GM18520 (cell line): ENCODE measurements at regions not wholly inside any gene's neighbourhood (a gene's known extent, or its start where the extent isn't known, plus 50 kb on each side); places are given as distances from the start of the nearest gene placed in this dataset.

Experiments used
- ATAC-seq: cut with Tn5 transposase; IDR thresholded peaks from one replicate; pipeline ENCODE4 v1.9.1; 2021; ENCODE audit not compliant: unreplicated experiment

DNA sequence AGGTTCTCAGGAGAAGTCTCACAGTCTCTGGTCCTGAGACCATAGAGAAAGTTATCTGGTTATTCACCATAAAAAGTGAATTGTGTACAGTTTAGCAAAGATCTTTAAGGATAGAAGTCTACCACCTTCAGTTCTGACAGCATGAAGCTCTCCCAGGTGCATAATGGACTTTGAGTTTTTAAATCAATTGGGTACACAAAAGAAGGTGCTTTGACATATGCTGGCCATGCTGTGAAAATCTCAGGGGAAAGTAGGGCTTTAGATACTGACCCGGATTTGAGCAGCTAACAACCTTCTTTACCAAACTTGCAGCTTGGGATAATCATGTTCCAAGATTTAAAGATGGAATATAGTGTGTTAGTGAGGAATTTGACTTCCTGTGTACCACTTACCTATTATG, 264.2 kb downstream of the ZSWIM6 start:
- no peak for ATAC-seq

DNA sequence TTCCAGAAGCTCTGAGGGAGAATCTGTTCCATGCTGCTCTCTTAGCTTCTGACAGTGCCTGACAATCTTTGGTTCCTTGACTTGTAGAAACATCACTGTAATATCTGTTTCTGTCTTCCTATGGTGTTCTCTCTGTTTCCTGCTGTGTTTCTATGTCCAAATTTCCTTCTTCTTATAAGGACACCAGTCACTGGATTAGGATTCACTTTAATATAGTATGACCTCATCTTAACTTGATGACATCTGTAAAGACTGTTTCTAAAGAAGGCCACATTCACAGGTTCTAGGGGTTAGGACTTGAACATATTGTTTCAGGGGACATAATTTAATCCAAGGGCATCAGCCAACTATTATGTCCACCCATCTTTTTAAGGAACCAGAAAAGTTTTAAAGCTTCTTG, 265.6 kb downstream of the ZSWIM6 start:
- ATAC-seq = no peak

GRCh38 chr5:61598126-61598525, 266.1 kb downstream of the ZSWIM6 start:
- no peak for ATAC-seq

DNA sequence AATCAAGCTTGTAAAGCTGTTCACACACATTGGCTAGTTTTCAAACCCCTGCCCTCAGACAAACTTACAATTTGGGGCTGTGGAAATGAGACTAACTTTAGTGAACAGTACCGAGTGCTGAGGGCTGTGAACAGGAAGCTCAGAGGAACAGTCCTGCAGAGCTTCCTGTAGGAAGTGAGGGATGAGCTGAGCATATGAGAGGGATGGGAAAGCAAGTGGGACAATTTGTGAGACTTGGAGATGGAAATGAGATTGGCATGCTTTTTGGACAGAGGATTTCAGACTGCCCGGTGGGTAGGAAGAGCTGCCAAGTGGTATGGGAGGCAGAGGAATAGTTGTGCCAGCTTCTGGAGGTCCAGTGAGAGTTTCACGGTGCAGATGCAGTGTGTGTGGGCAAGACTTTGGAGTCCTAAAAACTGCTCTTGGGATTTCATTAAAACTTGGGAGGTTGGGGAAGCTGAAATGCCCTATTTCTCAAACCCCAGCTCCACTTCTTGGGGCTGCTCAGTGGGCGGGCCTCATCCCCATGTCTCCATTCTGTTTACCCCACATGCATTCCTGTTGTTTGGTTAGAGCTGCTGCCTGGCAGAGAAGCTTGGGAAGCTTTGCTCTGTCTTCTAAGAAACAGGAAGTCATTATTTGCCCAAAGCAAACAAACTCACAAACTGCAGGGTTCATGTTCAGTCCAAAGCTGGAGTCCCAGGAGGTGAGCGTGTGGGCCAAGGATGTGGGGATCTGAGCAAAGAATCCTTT, 267.5 kb downstream of the ZSWIM6 start:
- ATAC-seq = no peak

- no peak for ATAC-seq
Measured at GRCh38 chr5:61600123-61600444, 268.0 kb downstream of the ZSWIM6 start.

DNA sequence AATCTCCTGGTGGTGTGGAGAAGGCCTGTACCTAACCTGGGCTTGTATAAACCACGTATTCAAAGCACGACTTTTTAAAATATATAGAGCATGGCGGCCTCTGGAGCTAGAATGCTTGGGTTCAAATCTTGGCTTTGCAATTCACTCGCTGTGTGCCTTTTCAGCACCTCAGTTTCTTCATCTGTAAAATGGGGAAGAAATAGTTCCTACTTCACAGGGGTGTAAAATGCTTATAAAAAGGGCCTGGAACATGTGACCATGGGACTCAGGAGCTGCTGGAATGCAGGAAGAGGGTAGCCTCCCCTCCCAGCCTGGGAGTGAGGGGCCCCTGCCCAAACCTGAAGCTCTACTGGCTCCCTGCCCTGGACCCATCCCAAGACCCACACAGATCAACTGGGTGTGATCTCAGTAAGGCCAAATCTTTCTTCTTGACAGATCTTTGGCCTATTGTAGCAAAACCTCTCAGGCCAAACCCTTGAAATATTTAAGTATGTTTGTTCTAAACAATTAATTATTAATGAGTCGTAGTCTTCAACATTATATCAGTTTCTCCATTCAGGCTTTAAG, 269.0 kb downstream of the ZSWIM6 start:
- ATAC-seq = no peak

DNA sequence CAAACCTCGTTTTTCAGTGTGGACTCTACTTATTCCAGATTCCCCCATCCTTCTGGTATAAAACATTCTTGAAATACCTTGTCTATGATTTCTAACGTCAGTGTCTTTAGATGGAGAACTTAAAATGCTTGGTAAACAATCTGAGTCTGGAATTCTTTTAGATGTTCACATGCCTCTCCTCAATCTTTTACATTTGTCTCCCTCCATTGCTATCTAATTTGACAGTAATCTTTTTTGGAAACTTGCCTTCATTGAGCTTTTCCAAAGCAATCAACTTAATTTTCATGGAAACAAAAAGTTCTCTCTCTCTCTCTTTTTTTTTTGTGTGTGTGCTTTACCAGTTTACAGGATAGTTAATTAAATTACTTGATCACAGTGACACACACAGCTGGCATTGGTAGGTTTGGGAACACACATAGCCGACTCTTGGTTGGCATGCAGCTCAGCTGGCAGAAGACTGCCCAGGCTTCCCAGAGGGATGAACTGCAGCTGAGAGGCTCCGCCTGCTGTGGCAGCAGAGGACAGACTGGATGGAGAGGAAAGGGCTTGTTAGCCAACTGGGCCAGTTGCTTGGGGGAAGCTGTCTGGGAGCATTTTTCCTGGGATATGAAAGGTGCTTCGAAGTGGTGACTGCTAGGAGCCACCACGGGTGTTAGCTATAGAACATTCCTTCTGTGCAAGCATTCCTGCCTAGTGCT, 271.3 kb downstream of the ZSWIM6 start:
- no peak for ATAC-seq

DNA sequence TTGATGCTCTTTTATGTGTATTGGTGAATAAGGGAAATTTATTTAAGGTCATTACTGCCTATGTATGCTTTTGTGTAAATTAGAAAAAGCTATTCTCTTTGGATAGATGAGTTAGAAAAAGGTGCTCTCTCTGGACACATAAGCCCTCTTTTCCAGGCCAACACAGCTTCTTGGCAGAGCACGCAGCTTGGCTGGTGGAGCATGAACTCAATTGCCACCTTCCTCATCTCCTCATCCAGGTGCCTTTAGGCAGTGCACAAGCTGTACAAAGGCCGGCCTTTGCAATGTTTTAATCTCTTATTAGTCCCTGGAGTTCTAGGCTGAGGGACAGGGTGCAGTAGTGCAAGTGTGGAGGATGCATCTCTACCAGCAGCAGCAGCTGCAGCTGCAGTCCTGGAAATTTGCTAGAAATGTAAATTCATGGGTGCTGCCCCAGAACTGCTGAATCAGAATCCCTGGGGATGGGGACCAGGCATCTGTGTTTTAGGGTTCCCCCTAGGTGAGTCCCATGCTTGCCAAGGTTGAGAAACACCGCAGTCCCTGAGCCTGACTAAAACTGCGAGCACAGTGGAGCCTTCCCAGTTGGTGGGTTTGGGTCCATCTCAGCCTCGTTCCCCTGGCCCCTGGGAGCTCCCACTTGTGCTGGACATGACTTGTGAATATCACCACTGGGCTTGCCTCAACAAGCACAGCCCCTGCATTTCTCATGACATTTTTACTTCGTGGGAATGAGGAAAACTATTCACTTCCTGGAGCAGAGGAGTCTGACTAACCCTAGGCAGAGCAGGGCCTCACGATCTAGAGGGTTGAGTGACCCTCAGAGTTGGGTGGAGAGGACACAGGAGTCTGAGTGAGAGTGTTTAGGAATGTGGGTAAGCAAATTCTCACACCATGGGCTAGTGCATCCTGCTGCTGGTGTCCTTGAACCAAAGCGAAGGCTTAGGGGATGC, 272.3 kb downstream of the ZSWIM6 start:
- no peak for ATAC-seq

GRCh38 chr5:61609840-61610677, 278.0 kb downstream of the ZSWIM6 start:
- no peak for ATAC-seq

DNA sequence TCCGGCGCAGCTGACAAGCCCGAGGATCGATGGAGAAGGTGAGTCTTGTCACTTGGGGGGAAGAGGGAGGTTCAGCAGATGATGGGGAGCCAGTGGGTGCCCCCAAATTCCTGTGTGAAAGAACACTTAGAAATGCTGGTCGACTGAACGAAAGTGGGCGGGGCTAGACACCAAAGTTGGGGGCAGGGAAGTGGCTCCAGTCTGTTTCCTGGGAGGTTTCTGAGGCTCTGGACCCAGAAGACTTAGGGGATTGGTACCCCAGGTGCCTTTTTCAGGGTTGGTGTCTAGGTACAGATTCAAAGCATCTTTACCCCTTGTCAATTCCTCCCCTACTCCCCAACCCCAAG, 278.6 kb downstream of the ZSWIM6 start:
- no peak for ATAC-seq

DNA sequence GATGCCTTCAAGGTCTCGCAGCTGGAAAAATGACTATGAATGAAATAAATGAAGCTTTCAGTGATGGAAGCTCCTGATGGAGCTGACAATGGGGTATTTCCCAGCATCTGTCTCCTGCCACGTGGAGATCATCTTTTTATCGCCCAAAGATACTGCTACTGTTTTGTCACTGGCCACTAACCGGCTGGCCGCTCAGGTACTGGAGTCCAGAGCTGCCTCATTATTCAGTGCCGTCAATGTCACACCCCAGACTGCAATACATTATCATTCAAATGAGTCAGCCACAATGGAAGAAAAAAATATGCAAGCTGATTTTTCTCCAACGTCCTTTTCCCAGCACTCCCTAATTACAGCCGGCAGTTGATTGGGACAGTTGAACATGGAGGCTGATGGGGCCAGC, 280.4 kb downstream of the ZSWIM6 start:
- no peak for ATAC-seq

DNA sequence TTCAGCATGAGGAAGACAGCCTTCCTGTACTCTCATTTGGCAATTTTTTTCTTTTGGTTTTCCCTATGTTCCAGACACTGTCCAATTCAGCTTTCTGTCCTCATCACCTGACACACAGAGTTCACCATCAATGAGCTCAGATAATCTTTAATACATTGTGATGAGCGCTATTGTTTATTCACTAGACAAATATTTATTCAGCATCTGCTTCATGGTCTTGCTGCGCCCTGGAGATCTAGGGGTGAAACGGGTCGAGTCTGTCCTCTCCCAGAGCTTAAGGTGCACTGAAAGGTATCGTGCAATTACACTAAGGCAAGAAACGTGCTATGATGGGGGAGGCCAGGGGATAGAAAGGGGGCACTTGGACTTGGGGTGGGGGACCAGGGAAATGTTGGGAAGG, 281.6 kb downstream of the ZSWIM6 start:
- ATAC-seq = no peak

GRCh38 chr5:61614606-61615005, 282.5 kb downstream of the ZSWIM6 start:
- no peak for ATAC-seq

DNA sequence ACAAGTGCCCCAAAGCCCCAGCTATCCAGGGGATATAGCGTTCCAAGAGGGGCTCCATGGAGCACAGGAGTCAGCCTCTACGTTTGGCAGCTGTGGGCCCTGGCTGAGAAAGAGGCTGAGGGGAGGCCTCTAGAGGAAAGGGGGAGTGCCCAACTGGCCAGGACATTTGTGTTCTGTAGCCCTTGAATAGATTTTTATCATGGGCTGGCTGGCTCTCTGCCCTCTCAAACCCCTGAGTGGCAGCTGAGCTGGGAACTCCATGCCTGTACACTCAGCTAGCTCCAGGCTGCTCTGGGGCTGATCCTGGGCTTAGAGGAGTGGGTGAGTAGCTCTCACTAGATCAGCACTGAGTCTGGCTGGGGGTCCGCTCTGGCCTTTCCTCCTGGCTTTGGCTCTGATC, 285.0 kb downstream of the ZSWIM6 start:
- no peak for ATAC-seq

GRCh38 chr5:61617995-61618525, 286.0 kb downstream of the ZSWIM6 start:
- no peak for ATAC-seq

DNA sequence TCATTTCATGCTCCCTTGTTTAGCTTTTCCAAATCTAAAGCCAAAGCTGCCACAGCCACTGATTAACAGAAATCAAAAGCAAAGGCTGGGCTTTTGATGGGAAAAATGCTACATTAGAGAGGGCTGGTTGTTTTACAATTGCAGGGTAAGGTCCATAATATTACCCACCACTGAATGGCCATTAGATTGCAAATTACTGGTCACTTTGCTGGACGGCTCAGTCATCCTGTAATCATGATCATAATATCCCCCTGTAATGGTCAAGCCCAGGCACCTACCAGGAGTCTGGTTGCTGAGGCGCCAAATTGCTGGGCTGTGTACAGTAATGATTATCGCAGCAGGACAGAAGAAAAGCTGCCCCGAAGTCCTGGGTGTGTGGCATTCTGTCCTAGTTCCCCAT, 286.5 kb downstream of the ZSWIM6 start:
- ATAC-seq = no peak

DNA sequence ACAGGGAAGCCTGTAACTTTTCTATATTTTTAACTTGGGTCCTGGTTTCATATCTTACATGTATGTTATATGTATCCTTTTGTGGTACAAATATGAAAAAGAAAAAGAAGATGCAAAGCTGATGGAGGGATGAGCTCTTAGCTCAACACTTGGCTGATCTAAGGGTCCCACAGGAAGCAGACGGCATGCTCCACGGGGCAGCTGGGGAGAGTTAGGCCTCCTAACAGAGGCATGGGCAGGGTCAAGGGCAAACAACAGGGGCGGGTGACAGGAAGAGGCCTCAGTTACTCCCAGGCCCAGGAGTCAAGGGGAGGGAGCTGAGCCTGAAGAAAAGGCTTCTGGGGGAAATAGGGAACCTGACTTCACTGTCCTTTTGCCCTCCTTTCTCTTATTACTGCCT, 287.2 kb downstream of the ZSWIM6 start:
- ATAC-seq = no peak

DNA sequence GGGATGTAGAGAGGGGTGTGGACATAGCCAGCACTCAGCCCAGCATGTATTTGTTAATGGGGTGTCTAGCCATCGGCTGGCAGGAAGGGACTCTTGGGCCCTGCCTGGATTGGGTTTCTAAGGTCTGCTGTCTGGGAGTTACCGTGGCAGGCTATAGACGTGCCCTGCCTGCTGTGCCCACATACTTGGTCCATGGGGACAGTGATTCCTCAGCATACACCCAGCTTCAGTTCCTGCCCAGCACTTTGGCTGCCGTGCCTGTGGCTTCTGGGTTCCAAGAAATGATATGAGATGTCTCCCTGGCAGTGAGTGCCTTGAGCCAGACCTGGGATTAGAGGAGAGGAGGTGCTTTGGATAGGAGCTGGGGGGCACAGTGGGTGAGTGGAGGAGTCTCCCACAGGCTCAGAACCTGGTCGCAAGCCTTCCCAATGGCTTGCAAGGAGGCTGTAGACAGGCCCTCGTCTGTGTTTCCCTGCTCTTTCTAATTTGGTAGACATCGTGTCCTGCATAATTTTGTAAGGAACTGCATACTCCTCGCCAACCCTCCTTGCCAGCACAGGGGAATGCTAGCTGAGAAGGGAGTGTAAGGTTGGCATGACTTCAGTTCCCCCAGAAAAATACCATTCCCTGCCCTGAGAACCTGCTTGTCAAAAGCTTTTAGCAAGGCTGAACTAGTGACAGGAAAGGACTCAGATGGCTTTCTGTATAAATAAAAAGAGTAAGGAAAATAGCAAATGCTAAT, 287.9 kb downstream of the ZSWIM6 start:
- ATAC-seq = no peak

GRCh38 chr5:61620699-61621182, 288.7 kb downstream of the ZSWIM6 start:
- ATAC-seq = no peak
